ENCODE measurements at regions not wholly inside any gene's neighbourhood (a gene's known extent, or its start where the extent isn't known, plus 50 kb on each side); places are given as distances from the start of the nearest gene placed in this dataset.

DNA sequence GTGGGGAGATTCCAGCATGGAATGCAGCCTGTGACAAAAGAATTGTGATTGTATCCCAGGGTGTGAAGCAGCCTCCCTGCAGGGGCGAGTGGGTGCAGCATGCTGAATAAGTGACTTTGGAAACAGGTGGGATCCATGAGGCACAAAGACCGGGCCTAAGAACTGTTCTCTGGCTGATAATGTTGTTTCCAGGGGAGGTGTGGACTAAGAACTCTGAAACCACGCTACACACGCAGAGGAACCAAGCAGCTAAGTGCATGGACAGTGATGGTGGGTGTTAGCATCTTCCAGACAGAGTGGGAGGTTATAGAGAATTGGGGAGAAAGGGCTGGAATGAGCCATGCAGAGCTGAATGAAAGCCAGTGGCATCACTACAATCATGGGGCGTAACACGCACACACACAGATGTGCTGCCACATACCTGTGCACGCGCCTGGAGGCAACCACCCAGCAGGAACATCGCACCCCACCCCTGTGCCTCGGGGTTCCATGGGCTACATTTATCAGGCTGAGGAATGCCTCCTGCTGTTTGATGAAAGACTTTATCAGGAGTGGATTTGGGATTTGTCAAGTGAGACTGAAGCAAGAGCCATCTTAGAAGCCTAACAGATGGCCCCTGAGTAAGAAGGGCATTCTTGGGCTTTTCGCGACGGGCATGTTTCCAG, 424.5 kb upstream of the SALL3 start:
- TF ChIP-seq, protein P1, sequence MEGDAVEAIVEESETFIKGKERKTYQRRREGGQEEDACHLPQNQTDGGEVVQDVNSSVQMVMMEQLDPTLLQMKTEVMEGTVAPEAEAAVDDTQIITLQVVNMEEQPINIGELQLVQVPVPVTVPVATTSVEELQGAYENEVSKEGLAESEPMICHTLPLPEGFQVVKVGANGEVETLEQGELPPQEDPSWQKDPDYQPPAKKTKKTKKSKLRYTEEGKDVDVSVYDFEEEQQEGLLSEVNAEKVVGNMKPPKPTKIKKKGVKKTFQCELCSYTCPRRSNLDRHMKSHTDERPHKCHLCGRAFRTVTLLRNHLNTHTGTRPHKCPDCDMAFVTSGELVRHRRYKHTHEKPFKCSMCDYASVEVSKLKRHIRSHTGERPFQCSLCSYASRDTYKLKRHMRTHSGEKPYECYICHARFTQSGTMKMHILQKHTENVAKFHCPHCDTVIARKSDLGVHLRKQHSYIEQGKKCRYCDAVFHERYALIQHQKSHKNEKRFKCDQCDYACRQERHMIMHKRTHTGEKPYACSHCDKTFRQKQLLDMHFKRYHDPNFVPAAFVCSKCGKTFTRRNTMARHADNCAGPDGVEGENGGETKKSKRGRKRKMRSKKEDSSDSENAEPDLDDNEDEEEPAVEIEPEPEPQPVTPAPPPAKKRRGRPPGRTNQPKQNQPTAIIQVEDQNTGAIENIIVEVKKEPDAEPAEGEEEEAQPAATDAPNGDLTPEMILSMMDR (IDR thresholded peaks at IDR 0.05; ENCODE audit: borderline replicate concordance, insufficient read depth, low read depth, low read length) = no peak
- no peak overlapping the region for H3K4me3 ChIP-seq (ENCODE audit: low read depth, low read length)

DNA sequence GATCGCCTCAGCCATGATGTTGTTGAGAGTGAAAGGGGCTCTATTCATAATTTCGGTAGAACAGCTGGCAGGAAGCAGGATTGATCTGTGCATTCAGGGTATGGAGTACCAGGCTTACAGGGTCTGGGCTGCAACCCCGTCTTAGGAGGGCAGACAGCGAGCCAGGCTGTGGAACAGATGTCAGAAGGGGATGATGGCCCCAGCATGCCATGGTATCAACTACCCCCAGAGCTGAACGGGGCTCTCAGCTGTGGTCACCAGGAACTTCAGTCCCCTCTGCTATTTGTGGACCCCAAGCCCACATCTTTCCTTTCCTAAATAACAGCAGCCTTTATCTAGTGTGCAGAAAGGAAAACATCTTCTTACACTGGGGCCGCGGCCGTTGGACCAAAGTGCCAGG, 422.2 kb upstream of the SALL3 start:
- H3K4me3 ChIP-seq (ENCODE audit: low read depth, low read length) = no peak overlapping the region
- TF ChIP-seq, protein P1 (IDR thresholded peaks at IDR 0.05; ENCODE audit: borderline replicate concordance, insufficient read depth, low read depth, low read length) = no peak

DNA sequence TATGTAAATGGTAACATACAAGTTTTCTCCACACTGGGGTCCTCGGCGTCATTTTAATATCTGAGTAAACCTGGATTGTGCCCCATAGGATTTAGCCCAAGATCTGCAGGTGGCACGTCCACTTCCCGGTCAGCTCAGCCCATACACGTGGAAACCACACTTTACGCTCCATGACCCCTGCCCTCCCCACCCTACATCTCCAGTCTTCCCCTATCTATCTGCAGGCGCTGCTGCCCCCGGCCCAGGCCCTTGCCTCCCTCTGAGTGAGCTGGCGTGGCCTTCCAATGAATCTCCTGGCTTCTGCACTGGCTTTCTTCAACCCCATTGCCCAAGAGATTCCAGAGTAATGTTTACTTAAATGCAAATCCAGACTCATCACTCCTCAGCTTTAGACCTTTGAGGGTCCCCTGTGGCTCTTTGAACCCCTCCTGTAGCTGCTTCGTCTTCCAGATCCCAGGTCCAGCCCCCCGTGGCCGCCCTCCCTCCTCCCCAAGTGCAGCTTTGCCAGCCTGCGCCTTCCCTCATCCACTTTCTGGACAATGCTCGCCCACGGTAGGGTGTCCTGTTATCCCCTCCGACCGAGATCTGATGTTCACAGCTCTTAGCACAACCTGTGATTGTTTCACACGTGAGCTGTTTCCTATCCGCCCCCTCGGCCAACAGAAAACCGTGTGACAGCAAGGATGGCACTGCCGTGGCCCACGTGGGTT, 421.4 kb upstream of the SALL3 start:
- TF ChIP-seq, protein P1 (IDR thresholded peaks at IDR 0.05; ENCODE audit: borderline replicate concordance, insufficient read depth, low read depth, low read length) = no peak
- no peak overlapping the region for H3K4me3 ChIP-seq (ENCODE audit: low read depth, low read length)

DNA sequence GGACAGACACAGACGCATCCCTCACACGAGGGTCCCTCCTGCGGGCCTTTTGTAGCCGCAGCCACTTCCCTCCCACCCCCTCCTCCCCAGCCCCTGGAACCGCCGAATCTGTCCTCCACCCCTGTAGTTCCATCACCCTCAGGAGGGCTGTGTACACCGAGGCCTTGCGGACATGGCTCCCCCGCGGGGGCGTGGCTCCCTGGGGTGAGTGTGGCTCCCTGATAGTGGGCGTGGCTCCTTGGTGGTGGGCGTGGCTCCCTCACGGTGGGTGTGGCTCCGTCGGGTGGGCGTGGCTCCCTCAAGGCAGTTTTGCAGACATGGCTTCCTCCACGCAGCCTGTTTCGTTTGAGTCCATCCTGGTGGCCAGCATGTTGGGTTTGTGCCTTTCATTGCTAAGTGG, 420.7 kb upstream of the SALL3 start:
- H3K4me3 ChIP-seq (ENCODE audit: low read depth, low read length) = no peak overlapping the region
- TF ChIP-seq, protein P1 (IDR thresholded peaks at IDR 0.05; ENCODE audit: borderline replicate concordance, insufficient read depth, low read depth, low read length) = no peak

DNA sequence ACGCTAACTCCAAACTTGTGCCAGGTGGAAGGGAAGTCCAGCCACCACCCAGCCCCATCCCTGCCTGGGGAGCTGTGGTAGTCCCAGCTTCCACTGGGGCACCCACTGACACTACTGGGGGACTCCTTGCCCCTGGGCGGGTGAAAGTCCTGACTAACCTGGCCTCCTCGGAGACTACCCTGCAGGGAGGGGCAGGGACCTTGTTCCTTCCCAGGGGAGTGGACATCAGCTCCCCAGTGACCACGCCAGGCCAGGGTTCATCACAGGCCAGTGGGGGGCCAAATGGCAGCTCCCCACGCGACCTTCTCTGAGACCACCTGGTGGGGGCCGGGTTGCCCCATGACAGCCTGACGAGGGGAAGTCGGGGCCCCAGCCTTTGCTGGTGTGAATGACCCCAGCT, 420.0 kb upstream of the SALL3 start:
- TF ChIP-seq, protein P1 (IDR thresholded peaks at IDR 0.05; ENCODE audit: borderline replicate concordance, insufficient read depth, low read depth, low read length) = no peak
- no peak overlapping the region for H3K4me3 ChIP-seq (ENCODE audit: low read depth, low read length)

DNA sequence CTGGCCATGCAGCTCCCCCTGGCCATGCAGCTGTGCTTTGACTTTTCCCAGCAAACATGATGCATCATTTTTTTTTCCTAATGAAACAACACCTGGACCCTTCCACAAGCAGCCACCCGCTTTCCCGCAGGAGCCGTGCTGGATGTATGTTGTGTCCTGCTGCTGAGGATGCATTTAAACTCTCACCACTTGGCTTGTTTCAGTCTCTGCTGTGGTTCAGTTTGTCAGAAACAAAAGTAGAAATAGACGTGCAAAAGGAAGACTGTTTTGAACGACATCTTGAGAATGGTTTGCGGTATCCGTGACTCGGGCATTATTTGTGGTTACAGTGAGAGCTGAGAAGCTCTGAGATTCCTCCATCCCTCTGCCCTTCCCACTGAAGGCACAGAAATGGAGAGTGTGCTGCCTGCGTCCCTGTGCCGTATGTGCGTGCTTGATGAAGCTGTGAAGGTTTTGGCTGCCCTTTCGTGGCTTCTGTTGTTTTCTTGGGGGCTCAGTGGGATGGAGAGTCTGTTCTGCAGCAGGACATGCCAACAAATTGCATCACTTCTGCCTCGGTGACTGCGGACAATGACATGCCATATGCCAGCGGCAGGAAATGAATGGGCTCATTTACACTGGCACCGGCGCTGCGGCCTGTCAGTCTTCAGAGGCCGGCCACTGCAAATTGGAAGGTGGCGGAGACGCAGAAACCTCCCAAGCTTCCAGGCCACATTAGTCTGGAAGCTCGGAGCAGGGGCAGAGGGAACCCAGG, 417.7 kb upstream of the SALL3 start:
- no peak overlapping the region for H3K4me3 ChIP-seq (ENCODE audit: low read depth, low read length)
- TF ChIP-seq, protein P1 (IDR thresholded peaks at IDR 0.05; ENCODE audit: borderline replicate concordance, insufficient read depth, low read depth, low read length) = no peak
